K562 (cell line): ENCODE measurements at regions not wholly inside any gene's neighbourhood (a gene's known extent, or its start where the extent isn't known, plus 50 kb on each side); places are given as distances from the start of the nearest gene placed in this dataset.

Experiments used
- ATAC-seq: fragments of 200-7000 bp; cut with Tn5 transposase; 3 replicates; pipeline ENCODE4 v1.9.1; 2020; ENCODE audit warnings: moderate library complexity
- BruUV-seq: library from RNA; stranded (reverse); fragments of 400-500 nt; replicated peaks from 2 replicates; lab custom pipeline; 2021; lab: Mats Ljungman, UMichigan
- CTCF ChIA-PET: fragments of 300-600 bp; formaldehyde crosslinking; extraction: SDS; loops from one replicate; lab custom pipeline; 2021; ENCODE audit warnings: low intra/inter-chr PET ratio; lab: Yijun Ruan, JAX
- POLR2A ChIA-PET: fragments of 300-600, 350-650 bp; sonication (Branson Sonifier 250); formaldehyde crosslinking; extraction: SDS; loops from one replicate; lab custom pipeline; 2021; ENCODE audit warnings: antibody characterized with exemption, inconsistent platforms; lab: Yijun Ruan, JAX
- DNase-seq, 4 experiments: peaks; one replicate each; pipeline versions ENCODE4 v3.0.0 to v3.0.0-alpha.2; 2011 to 2018; ENCODE audit warnings: low spot score in 3 of 4, mixed read lengths in 3 of 4; ENCODE audit errors: extremely low read depth in 1 of 4
- FAIRE-seq: peaks from 2 replicates; lab custom pipeline; 2011; peaks lifted over from hg19 to GRCh38; lab: Jason Lieb, UNC
- H2AFZ ChIP-seq: 2 replicates; pipeline ENCODE4 v1.6.0; 2011; ENCODE audit warnings: low read depth, low read length, control low read depth, inconsistent platforms
- H3K27ac ChIP-seq: fragments of 200-600 bp; 3 replicates; pipeline ENCODE4 v1.8.0; 2011; ENCODE audit warnings: low read depth, mild to moderate bottlenecking, control low read depth, inconsistent platforms, low read length, moderate library complexity, mixed read lengths; ENCODE audit errors: extremely low read depth
- H3K27me3 ChIP-seq, 2 experiments: fragments of 300-600 bp in 1 of 2; 2 replicates in 1 of 2; 3 replicates in 1 of 2; pipeline versions ENCODE4 v1.6.0 to v1.8.0; 2011; ENCODE audit warnings: inconsistent platforms in 2 of 2, low read length in 2 of 2, mild to moderate bottlenecking in 1 of 2, mixed read lengths in 1 of 2, moderate library complexity in 1 of 2; ENCODE audit not compliant: control insufficient read depth in 2 of 2, insufficient read depth in 2 of 2
- H3K36me3 ChIP-seq: fragments of 300-600 bp; 3 replicates; pipeline ENCODE4 v1.8.0; 2011; ENCODE audit warnings: mild to moderate bottlenecking, low read length, inconsistent platforms; ENCODE audit not compliant: control insufficient read depth, insufficient read depth
- H3K4me1 ChIP-seq, 2 experiments: fragments of 200-600 bp in 1 of 2; replicated peaks in 1 of 2; 2 replicates in 1 of 2; 3 replicates in 1 of 2; pipeline versions ENCODE4 v1.5.1 to v1.8.0; 2011; ENCODE audit warnings: inconsistent platforms in 2 of 2, low read length in 2 of 2, mild to moderate bottlenecking in 1 of 2, mixed read lengths in 1 of 2, moderate library complexity in 1 of 2; ENCODE audit not compliant: control insufficient read depth in 2 of 2, insufficient read depth in 2 of 2
- H3K4me2 ChIP-seq: 2 replicates; pipeline ENCODE4 v1.6.1; 2011; ENCODE audit warnings: low read length, control low read depth, inconsistent platforms, mixed read lengths; ENCODE audit not compliant: insufficient read depth
- H3K4me3 ChIP-seq: fragments of 200-600 bp; sonication (generic), shearing (Covaris generic); 2 replicates; pipeline ENCODE4 v1.5.1; 2016; ENCODE audit warnings: control low read depth, inconsistent platforms
- H3K79me2 ChIP-seq: fragments of 200-600 bp; 3 replicates; pipeline ENCODE4 v1.8.0; 2011; ENCODE audit warnings: low read length, inconsistent platforms; ENCODE audit not compliant: control insufficient read depth, insufficient read depth
- H3K9ac ChIP-seq, 2 experiments: 2 replicates each; pipeline versions ENCODE4 v1.6.0 to v1.6.1; 2011; ENCODE audit warnings: low read depth in 2 of 2, low read length in 2 of 2, control low read depth in 1 of 2, inconsistent platforms in 1 of 2, mild to moderate bottlenecking in 1 of 2, mixed read lengths in 1 of 2; ENCODE audit not compliant: insufficient read depth in 1 of 2
- H3K9me1 ChIP-seq: one replicate; pipeline ENCODE4 v1.6.0; 2011; ENCODE audit warnings: inconsistent platforms, mild to moderate bottlenecking, low read length, moderate library complexity; ENCODE audit not compliant: control insufficient read depth, insufficient read depth
- H3K9me3 ChIP-seq: replicated peaks from 2 replicates; pipeline ENCODE4 v1.5.1; 2011; ENCODE audit warnings: low read depth, low read length, inconsistent platforms; ENCODE audit not compliant: control insufficient read depth, insufficient read depth
- H4K20me1 ChIP-seq: replicated peaks from 2 replicates; pipeline ENCODE4 v1.6.1; 2011; ENCODE audit warnings: low read length, inconsistent platforms, mixed read lengths; ENCODE audit not compliant: control insufficient read depth, insufficient read depth
- KLF16 ChIP-seq: IDR thresholded peaks from 2 replicates; pipeline ENCODE4 v1.6.1; 2016; ENCODE audit warnings: antibody characterized with exemption
- MAFF ChIP-seq: IDR thresholded peaks from 2 replicates; pipeline ENCODE4 v1.6.1; 2012; ENCODE audit warnings: low read length, improper control_type of control experiment
- MEIS2 ChIP-seq: fragments of 450-650 bp; IDR thresholded peaks from 2 replicates; pipeline ENCODE4 v1.6.1; 2014; ENCODE audit warnings: mild to moderate bottlenecking; ENCODE audit not compliant: partially characterized antibody
- NBN ChIP-seq: fragments of 450-650 bp; IDR thresholded peaks from 2 replicates; pipeline ENCODE4 v1.6.1; 2016; ENCODE audit warnings: low read depth, mild to moderate bottlenecking
- NCOR1 ChIP-seq: fragments of 450-650 bp; IDR thresholded peaks from 2 replicates; pipeline ENCODE4 v1.6.1; 2016; ENCODE audit warnings: mild to moderate bottlenecking, moderate library complexity
- RFX5 ChIP-seq: IDR thresholded peaks from 2 replicates; pipeline ENCODE4 v1.6.1; 2011; ENCODE audit warnings: low read depth, mild to moderate bottlenecking, improper control_type of control experiment, low read length
- STAT5B ChIP-seq: fragments of 250-450 bp; sonication (Bioruptor Pico); IDR thresholded peaks from 2 replicates; pipeline ENCODE4 v1.8.0; 2021; ENCODE audit warnings: mild to moderate bottlenecking, inconsistent platforms
- ZNF174 ChIP-seq: fragments of 250-450 bp; sonication (Bioruptor Pico); IDR thresholded peaks from 2 replicates; pipeline ENCODE4 v1.4.0; 2020; ENCODE audit warnings: mild to moderate bottlenecking
- ZNF695 ChIP-seq: fragments of 450-650 bp; formaldehyde crosslinking; IDR thresholded peaks from 2 replicates; pipeline ENCODE4 v1.4.0; 2020; ENCODE audit warnings: mild to moderate bottlenecking, moderate library complexity
- WGBS: fragments of 100-300 bp; shearing (Covaris generic); methylation state at CpG from one replicate; pipeline ENCODE4 v1.1.6; 2016; ENCODE audit warnings: low coverage, mixed read lengths; ENCODE audit not compliant: insufficient coverage; ENCODE audit errors: missing lambda C conversion rate; 5-methylcytosine and 5-hydroxymethylcytosine counted together
- in situ Hi-C: fragments of 300-500 bp; cut with MboI; formaldehyde crosslinking; loops from 4 replicates; pipeline ENCODE4 v1.15.0; 2018; ENCODE audit warnings: inconsistent platforms, mixed read lengths
- intact Hi-C: fragments of 100-400 bp; cut with micrococcal nuclease; formaldehyde crosslinking; loops from 2 replicates; pipeline ENCODE4 v1.14.2; 2022
- TF ChIP-seq, protein P1 (sequence below): sonication (generic); formaldehyde crosslinking; IDR thresholded peaks from 2 replicates; pipeline ENCODE4 v1.8.0; 2022; ENCODE audit warnings: missing genetic modification reagents, mild to moderate bottlenecking, borderline replicate concordance
- TF ChIP-seq, protein P2 (sequence below): IDR thresholded peaks from 2 replicates; pipeline ENCODE4 v1.6.1; 2011; ENCODE audit warnings: borderline replicate concordance, low read depth, mild to moderate bottlenecking, moderate library complexity, low read length; ENCODE audit not compliant: insufficient read depth, poor library complexity, severe bottlenecking

DNA sequence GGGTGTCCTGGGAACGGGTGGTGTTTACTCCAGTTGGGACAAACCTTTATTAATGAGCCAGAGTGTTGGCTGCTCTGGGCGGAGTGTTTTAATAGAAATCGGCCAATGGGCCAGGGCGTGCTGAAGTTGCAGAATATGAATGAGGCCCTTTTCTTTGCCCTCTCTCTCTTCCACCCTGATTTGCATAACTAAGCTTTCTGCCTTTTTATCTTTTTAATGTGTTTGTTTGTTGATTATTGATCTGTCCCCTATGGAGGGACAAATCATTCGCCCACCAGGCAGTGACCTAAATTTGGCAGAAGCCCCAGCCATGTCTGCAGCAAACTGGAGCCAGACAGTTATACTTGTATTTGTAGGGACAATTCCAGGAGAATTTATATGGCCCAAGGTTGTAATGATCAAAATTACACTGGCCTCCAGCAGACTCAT, 420.9 kb downstream of the PREX1 start:
- Histone ChIP-seq H2AFZ (no peak overlapping the region), H3K27ac (no peak overlapping the region), H3K4me2 (no peak overlapping the region), H3K9me1 (no peaks in the 10 kb centered on the region), H3K9ac (no peak overlapping the region), H4K20me1 (no peaks in the 10 kb centered on the region; the same call in 1 of the 2 replicates), H3K4me3 (no peak overlapping the region), H3K9me3 (no peaks in the 10 kb centered on the region), H3K36me3 (no peaks in the 10 kb centered on the region), H3K27me3 (peaks cover 5 to 22% of the 10 kb centered on the region in 2 experiments; a peak in 2 of 5 replicates), H3K4me1 (peaks cover 0 to 4% of the 10 kb centered on the region in 2 experiments; a peak in 1 of 5 replicates), H3K79me2 (no peaks in the 10 kb centered on the region)
- TF ChIP-seq MAFF (no peak), ZNF174 (no peak), ZNF695 (no peak), NCOR1 (no peak), RFX5 (no peak), STAT5B (CRISPR knock-in tag) (no peak), NBN (no peak), KLF16 (no peak), MEIS2 (no peak)
- TF ChIP-seq, protein P1, sequence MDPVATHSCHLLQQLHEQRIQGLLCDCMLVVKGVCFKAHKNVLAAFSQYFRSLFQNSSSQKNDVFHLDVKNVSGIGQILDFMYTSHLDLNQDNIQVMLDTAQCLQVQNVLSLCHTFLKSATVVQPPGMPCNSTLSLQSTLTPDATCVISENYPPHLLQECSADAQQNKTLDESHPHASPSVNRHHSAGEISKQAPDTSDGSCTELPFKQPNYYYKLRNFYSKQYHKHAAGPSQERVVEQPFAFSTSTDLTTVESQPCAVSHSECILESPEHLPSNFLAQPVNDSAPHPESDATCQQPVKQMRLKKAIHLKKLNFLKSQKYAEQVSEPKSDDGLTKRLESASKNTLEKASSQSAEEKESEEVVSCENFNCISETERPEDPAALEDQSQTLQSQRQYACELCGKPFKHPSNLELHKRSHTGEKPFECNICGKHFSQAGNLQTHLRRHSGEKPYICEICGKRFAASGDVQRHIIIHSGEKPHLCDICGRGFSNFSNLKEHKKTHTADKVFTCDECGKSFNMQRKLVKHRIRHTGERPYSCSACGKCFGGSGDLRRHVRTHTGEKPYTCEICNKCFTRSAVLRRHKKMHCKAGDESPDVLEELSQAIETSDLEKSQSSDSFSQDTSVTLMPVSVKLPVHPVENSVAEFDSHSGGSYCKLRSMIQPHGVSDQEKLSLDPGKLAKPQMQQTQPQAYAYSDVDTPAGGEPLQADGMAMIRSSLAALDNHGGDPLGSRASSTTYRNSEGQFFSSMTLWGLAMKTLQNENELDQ (CRISPR knock-in tag), result no peak
- TF ChIP-seq, protein P2, sequence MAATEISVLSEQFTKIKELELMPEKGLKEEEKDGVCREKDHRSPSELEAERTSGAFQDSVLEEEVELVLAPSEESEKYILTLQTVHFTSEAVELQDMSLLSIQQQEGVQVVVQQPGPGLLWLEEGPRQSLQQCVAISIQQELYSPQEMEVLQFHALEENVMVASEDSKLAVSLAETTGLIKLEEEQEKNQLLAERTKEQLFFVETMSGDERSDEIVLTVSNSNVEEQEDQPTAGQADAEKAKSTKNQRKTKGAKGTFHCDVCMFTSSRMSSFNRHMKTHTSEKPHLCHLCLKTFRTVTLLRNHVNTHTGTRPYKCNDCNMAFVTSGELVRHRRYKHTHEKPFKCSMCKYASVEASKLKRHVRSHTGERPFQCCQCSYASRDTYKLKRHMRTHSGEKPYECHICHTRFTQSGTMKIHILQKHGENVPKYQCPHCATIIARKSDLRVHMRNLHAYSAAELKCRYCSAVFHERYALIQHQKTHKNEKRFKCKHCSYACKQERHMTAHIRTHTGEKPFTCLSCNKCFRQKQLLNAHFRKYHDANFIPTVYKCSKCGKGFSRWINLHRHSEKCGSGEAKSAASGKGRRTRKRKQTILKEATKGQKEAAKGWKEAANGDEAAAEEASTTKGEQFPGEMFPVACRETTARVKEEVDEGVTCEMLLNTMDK, result no peak
- 4% methylated on average over 5 of the region's 5 CpGs for WGBS
- FAIRE-seq (no peak), ATAC-seq (no peak), DNase-seq (no peak)
- ChIA-PET CTCF (interaction anchor here (0.6 kb wide), 1 partner anchor 618 kb away, joined by 3 read pairs; no protein-coding TSS in a partner anchor), POLR2A (interaction anchor here (0.6 to 1.0 kb wide), 2 partner anchors 11 to 1601 kb away, joined by 3 read pairs; no protein-coding TSS in a partner anchor)
- intact Hi-C loops (no loop called here), in situ Hi-C loops (no loop called here)
- no TSS peak for BruUV-seq
